DND-41 (cell line): ENCODE measurements at regions not wholly inside any gene's neighbourhood (a gene's known extent, or its start where the extent isn't known, plus 50 kb on each side); places are given as distances from the start of the nearest gene placed in this dataset.

Experiments
- CTCF ChIP-seq: IDR thresholded peaks from 2 replicates; pipeline ENCODE4 v1.5.1; 2012; ENCODE audit warnings: borderline replicate concordance, low read length, moderate library complexity, mild to moderate bottlenecking; ENCODE audit not compliant: poor library complexity, severe bottlenecking; ENCODE audit errors: extremely low read depth
- EZH2 ChIP-seq: IDR thresholded peaks from 3 replicates; pipeline ENCODE4 v1.6.1; 2012; ENCODE audit warnings: borderline replicate concordance, low read depth, mild to moderate bottlenecking, moderate library complexity, low read length, inconsistent platforms; ENCODE audit not compliant: severe bottlenecking

GRCh38 chr2:89833780-89834117 is 1142.3 kb downstream of the RPIA start:
- TF ChIP-seq EZH2 (no peak), CTCF (no peak)
